ENCODE measurements at regions not wholly inside any gene's neighbourhood (a gene's known extent, or its start where the extent isn't known, plus 50 kb on each side); places are given as distances from the start of the nearest gene placed in this dataset.

- Histone ChIP-seq H3K4me1 (ENCODE audit: control insufficient read depth, insufficient read depth, low read length) (no peaks in the 10 kb centered on the region), H2BK5ac (ENCODE audit: low read depth, low read length, poor library complexity, severe bottlenecking) (no peak overlapping the region), H3K9me3 (ENCODE audit: control insufficient read depth, insufficient read depth, low read length) (no peaks in the 10 kb centered on the region), H3K27me3 (ENCODE audit: control insufficient read depth, insufficient read depth, low read length) (no peaks in the 10 kb centered on the region), H4K20me1 (ENCODE audit: insufficient read depth, low read length) (no peaks in the 10 kb centered on the region), H2BK20ac (ENCODE audit: low read depth, low read length) (no peak overlapping the region), H3K4me3 (ENCODE audit: insufficient read depth, low read depth, low read length) (no peak overlapping the region), H2AK5ac (ENCODE audit: low read depth, low read length) (no peak overlapping the region), H3K4ac (ENCODE audit: low read depth, low read length) (no peak overlapping the region), H4K5ac (ENCODE audit: low read depth, low read length) (no peak overlapping the region), H3K9me1 (ENCODE audit: insufficient read depth, low read length) (no peaks in the 10 kb centered on the region), H2AFZ (replicated peaks; ENCODE audit: low read length, poor library complexity) (no peak overlapping the region), H3K36me3 (ENCODE audit: control insufficient read depth, insufficient read depth, low read length) (no peaks in the 10 kb centered on the region), H3K27ac (ENCODE audit: insufficient read depth, low read length) (no peak overlapping the region), H3K79me1 (ENCODE audit: low read depth in 1 of 2, low read length in 2 of 2) (no peaks in the 10 kb centered on the region), H2AK9ac (replicated peaks; ENCODE audit: low read depth, low read length, poor library complexity) (no peak overlapping the region), H3K23ac (ENCODE audit: low read depth, low read length) (no peak overlapping the region), H4K91ac (ENCODE audit: insufficient read depth, low read depth, low read length) (no peak overlapping the region), H3K4me2 (ENCODE audit: low read depth, low read length) (no peak overlapping the region), H3K9ac (ENCODE audit: low read depth, low read length) (no peak overlapping the region), H4K8ac (ENCODE audit: low read depth in 2 of 2, low read length in 2 of 2) (no peak overlapping the region), H2BK120ac (ENCODE audit: low read depth, low read length) (no peak overlapping the region), H2BK15ac (ENCODE audit: low read depth, low read length) (no peak overlapping the region), H3K56ac (ENCODE audit: extremely low read depth, insufficient read depth, low read length) (no peak overlapping the region), H3K14ac (replicated peaks; ENCODE audit: low read depth, low read length) (no peak overlapping the region), H3K18ac (ENCODE audit: low read depth, low read length) (no peak overlapping the region)
- in situ Hi-C loops (cut with MboI; ENCODE audit: low sequenced_read_pairs) (no loop called here), dilution Hi-C loops (cut with HindIII; ENCODE audit: low sequenced_read_pairs, unreplicated experiment) (no loop called here), intact Hi-C loops (cut with micrococcal nuclease) (no loop called here)
- TF ChIP-seq CTCF (conservative IDR thresholded peaks at IDR 0.05; ENCODE audit: low read depth, low read length): no peak
- CTCF ChIA-PET: no interaction called here
- ATAC-seq (ENCODE audit: low read depth): no peak
- POLR2A ChIA-PET (ENCODE audit: unreplicated experiment): no interaction called here
- no CpG with 5 or more reads among the region's 6 CpGs for WGBS, 2 experiments (ENCODE audit: extremely low coverage in 2 of 2, insufficient read length in 1 of 2)
- BruUV-seq (replicated peaks): no TSS peak
- no peak for DNase-seq
Measured at GRCh38 chr4:41477181-41477905, 60.6 kb upstream of the LIMCH1 start.

All from IMR-90 (cell line).